H1 (cell line): ENCODE measurements at regions not wholly inside any gene's neighbourhood (a gene's known extent, or its start where the extent isn't known, plus 50 kb on each side); places are given as distances from the start of the nearest gene placed in this dataset.

Source experiments
- CTCF ChIA-PET: fragments of 300-600 bp; sonication (Branson Sonifier 250); formaldehyde crosslinking; loops from one replicate; lab custom pipeline; 2021; ENCODE audit not compliant: partially characterized antibody; lab: Charles Lee
- POLR2A ChIA-PET: fragments of 300-600 bp; sonication (Branson Sonifier 250); formaldehyde crosslinking; loops from one replicate; lab custom pipeline; 2021; ENCODE audit warnings: inconsistent platforms; ENCODE audit not compliant: partially characterized antibody; lab: Charles Lee
- DNase-seq, 2 experiments: peaks; one replicate each; pipeline versions ENCODE4 v3.0.0 to v3.0.0-alpha.2; 2010 to 2022; ENCODE audit warnings: low spot score in 2 of 2, low read depth in 1 of 2, mixed read lengths in 1 of 2
- FAIRE-seq: peaks from 2 replicates; lab custom pipeline; 2011; peaks lifted over from hg19 to GRCh38; lab: Jason Lieb, UNC
- H2AFZ ChIP-seq: 2 replicates; pipeline ENCODE4 v1.8.1; 2012; ENCODE audit warnings: low read length, inconsistent platforms
- H2AK5ac ChIP-seq: 2 replicates; pipeline ENCODE4 v1.6.1; 2013; ENCODE audit warnings: low read depth, low read length
- H2BK120ac ChIP-seq: replicated peaks from 2 replicates; pipeline ENCODE3; 2013; ENCODE audit warnings: low read depth, low read length, inconsistent platforms
- H2BK12ac ChIP-seq: 2 replicates; pipeline ENCODE4 v1.6.1; 2013; ENCODE audit warnings: low read depth, low read length
- H2BK15ac ChIP-seq: 2 replicates; pipeline ENCODE4 v1.6.1; 2013; ENCODE audit warnings: low read length
- H2BK20ac ChIP-seq: 2 replicates; pipeline ENCODE4 v1.6.1; 2013; ENCODE audit warnings: low read length
- H2BK5ac ChIP-seq: 2 replicates; pipeline ENCODE4 v1.6.1; 2013; ENCODE audit warnings: low read depth, low read length
- H3K14ac ChIP-seq: 2 replicates; pipeline ENCODE4 v1.6.1; 2013; ENCODE audit warnings: inconsistent platforms; ENCODE audit not compliant: insufficient read length
- H3K18ac ChIP-seq: 2 replicates; pipeline ENCODE4 v1.6.1; 2013; ENCODE audit warnings: low read length; ENCODE audit errors: extremely low read depth
- H3K23ac ChIP-seq: 2 replicates; pipeline ENCODE4 v1.6.1; 2013; ENCODE audit warnings: inconsistent platforms; ENCODE audit not compliant: insufficient read length
- H3K23me2 ChIP-seq: 2 replicates; pipeline ENCODE4 v1.6.1; 2013; ENCODE audit warnings: low read depth, low read length
- H3K27ac ChIP-seq: 2 replicates; pipeline ENCODE4 v1.6.1; 2011; ENCODE audit warnings: low read depth, low read length, inconsistent platforms
- H3K27me3 ChIP-seq, 4 experiments: replicated peaks in 1 of 4; 1 replicate in 1 of 4; 2 replicates in 3 of 4; pipeline versions ENCODE4 v1.6.1 to v1.8.1; 2011 to 2013; ENCODE audit warnings: low read length in 3 of 4, mild to moderate bottlenecking in 3 of 4, inconsistent platforms in 2 of 4, mixed read lengths in 2 of 4, moderate library complexity in 1 of 4; ENCODE audit not compliant: control insufficient read depth in 3 of 4, insufficient read depth in 3 of 4; ENCODE audit errors: extremely low read depth in 1 of 4
- H3K36me3 ChIP-seq, 4 experiments: 2 replicates each; pipeline versions ENCODE4 v1.6.1 to v1.8.1; 2011 to 2013; ENCODE audit warnings: mild to moderate bottlenecking in 4 of 4, low read length in 3 of 4, moderate library complexity in 2 of 4, control low read depth in 1 of 4, inconsistent platforms in 1 of 4; ENCODE audit not compliant: insufficient read depth in 4 of 4, control insufficient read depth in 2 of 4
- H3K4ac ChIP-seq: replicated peaks from 2 replicates; pipeline ENCODE3; 2013; ENCODE audit warnings: low read length, low read depth, mixed read lengths, inconsistent platforms; ENCODE audit not compliant: insufficient read length
- H3K4me1 ChIP-seq, 4 experiments: replicated peaks in 1 of 4; 1 replicate in 1 of 4; 2 replicates in 3 of 4; pipeline versions ENCODE4 v1.6.1 to v1.8.1; 2011 to 2013; ENCODE audit warnings: low read length in 3 of 4, inconsistent platforms in 2 of 4, mixed read lengths in 1 of 4; ENCODE audit not compliant: insufficient read depth in 4 of 4, control insufficient read depth in 3 of 4
- H3K4me2 ChIP-seq, 2 experiments: 2 replicates each; pipeline versions ENCODE4 v1.6.1 to v1.8.1; 2011 to 2013; ENCODE audit warnings: low read depth in 2 of 2, low read length in 2 of 2, control low read depth in 1 of 2, inconsistent platforms in 1 of 2, mild to moderate bottlenecking in 1 of 2; ENCODE audit not compliant: insufficient read depth in 1 of 2
- H3K4me3 ChIP-seq, 4 experiments: fragments of 200-600, 300-600 bp in 1 of 4; sonication (generic), shearing (Covaris generic), sonication (Bioruptor Twin) in 1 of 4; 2 replicates each; pipeline versions ENCODE4 v1.5.1 to v1.8.1; 2011 to 2016; ENCODE audit warnings: low read length in 4 of 4, low read depth in 3 of 4, control low read depth in 2 of 4, inconsistent platforms in 2 of 4, mild to moderate bottlenecking in 2 of 4, mixed read lengths in 1 of 4, moderate library complexity in 1 of 4; ENCODE audit not compliant: insufficient read depth in 2 of 4; ENCODE audit errors: extremely low read depth in 1 of 4
- H3K56ac ChIP-seq: replicated peaks from 2 replicates; pipeline ENCODE3; 2013; ENCODE audit warnings: low read depth, mild to moderate bottlenecking, mixed read lengths, low read length, inconsistent platforms; ENCODE audit not compliant: insufficient read length
- H3K79me1 ChIP-seq: 2 replicates; pipeline ENCODE4 v1.6.1; 2013; ENCODE audit warnings: low read depth, low read length, control low read depth
- H3K79me2 ChIP-seq, 2 experiments: 2 replicates each; pipeline versions ENCODE4 v1.6.1 to v1.8.1; 2012 to 2013; ENCODE audit warnings: low read length in 2 of 2, mild to moderate bottlenecking in 2 of 2, inconsistent platforms in 1 of 2; ENCODE audit not compliant: insufficient read depth in 2 of 2, control insufficient read depth in 1 of 2
- H3K9ac ChIP-seq, 4 experiments: replicated peaks in 1 of 4; 1 replicate in 1 of 4; 2 replicates in 3 of 4; pipeline versions ENCODE4 v1.6.1 to v1.8.1; 2011 to 2013; ENCODE audit warnings: low read depth in 3 of 4, low read length in 3 of 4, control low read depth in 2 of 4, mild to moderate bottlenecking in 2 of 4, moderate library complexity in 2 of 4, inconsistent platforms in 1 of 4; ENCODE audit errors: extremely low read depth in 1 of 4
- H3K9me3 ChIP-seq, 2 experiments: 2 replicates each; pipeline versions ENCODE4 v1.6.1 to v1.8.1; 2012 to 2013; ENCODE audit warnings: mild to moderate bottlenecking in 2 of 2, moderate library complexity in 2 of 2, control low read depth in 1 of 2, inconsistent platforms in 1 of 2, low read depth in 1 of 2, low read length in 1 of 2, mixed read lengths in 1 of 2; ENCODE audit not compliant: insufficient read depth in 2 of 2
- H4K20me1 ChIP-seq, 2 experiments: replicated peaks in 1 of 2; 2 replicates each; pipeline versions ENCODE3 to v1.8.1; 2011 to 2013; ENCODE audit warnings: inconsistent platforms in 2 of 2, low read length in 2 of 2, mild to moderate bottlenecking in 1 of 2; ENCODE audit not compliant: insufficient read depth in 2 of 2, control insufficient read depth in 1 of 2
- H4K5ac ChIP-seq: 2 replicates; pipeline ENCODE4 v1.6.1; 2013; ENCODE audit warnings: low read length, low read depth, mixed read lengths, inconsistent platforms; ENCODE audit not compliant: insufficient read length
- H4K8ac ChIP-seq: 2 replicates; pipeline ENCODE4 v1.8.0; 2013; ENCODE audit warnings: mild to moderate bottlenecking, moderate library complexity, low read length, inconsistent platforms; ENCODE audit not compliant: insufficient read depth; ENCODE audit errors: extremely low read depth
- H4K91ac ChIP-seq: replicated peaks from 2 replicates; pipeline ENCODE3; 2013; ENCODE audit warnings: low read length, mixed read lengths, inconsistent platforms; ENCODE audit not compliant: insufficient read length
- ASH2L ChIP-seq: fragments of 200-600, 300-600 bp; sonication (generic); IDR thresholded peaks from one replicate; pipeline ENCODE4 v1.7.1; 2017; ENCODE audit warnings: low read length
- BACH1 ChIP-seq: IDR thresholded peaks from 2 replicates; pipeline ENCODE4 v1.6.1; 2012; ENCODE audit warnings: low read length, improper control_type of control experiment
- EP300 ChIP-seq, 2 experiments: IDR thresholded peaks; 1 replicate in 1 of 2; 2 replicates in 1 of 2; pipeline ENCODE4 v1.6.1; 2011 to 2012; ENCODE audit warnings: low read depth in 2 of 2, low read length in 2 of 2, mild to moderate bottlenecking in 2 of 2, borderline replicate concordance in 1 of 2, inconsistent platforms in 1 of 2, moderate library complexity in 1 of 2
- EZH2 ChIP-seq: fragments of 200-600 bp; sonication (generic); IDR thresholded peaks from 2 replicates; pipeline ENCODE4 v1.7.1; 2012; ENCODE audit warnings: low read depth, mild to moderate bottlenecking, moderate library complexity, low read length, inconsistent platforms; ENCODE audit not compliant: severe bottlenecking
- GTF2F1 ChIP-seq: IDR thresholded peaks from 2 replicates; pipeline ENCODE4 v1.6.1; 2012; ENCODE audit warnings: low read depth, low read length, improper control_type of control experiment, borderline replicate concordance
- JUN ChIP-seq: IDR thresholded peaks from 2 replicates; pipeline ENCODE4 v1.6.1; 2011; ENCODE audit warnings: low read depth, mild to moderate bottlenecking, improper control_type of control experiment, low read length
- JUND ChIP-seq: IDR thresholded peaks from 2 replicates; pipeline ENCODE4 v1.6.1; 2011; ENCODE audit warnings: mild to moderate bottlenecking, improper control_type of control experiment, low read length
- MAX ChIP-seq: IDR thresholded peaks from 2 replicates; pipeline ENCODE4 v1.6.1; 2012; ENCODE audit warnings: inconsistent platforms
- POU5F1 ChIP-seq: IDR thresholded peaks from 2 replicates; pipeline ENCODE4 v1.6.1; 2011; ENCODE audit warnings: low read depth, mild to moderate bottlenecking, low read length, moderate library complexity
- SIX5 ChIP-seq: IDR thresholded peaks from 2 replicates; pipeline ENCODE4 v1.6.1; 2011; ENCODE audit warnings: mild to moderate bottlenecking, low read depth, low read length
- TAF1 ChIP-seq: IDR thresholded peaks from 2 replicates; pipeline ENCODE4 v1.6.1; 2011; ENCODE audit warnings: mild to moderate bottlenecking, low read depth, low read length
- TBP ChIP-seq: IDR thresholded peaks from 2 replicates; pipeline ENCODE4 v1.6.1; 2011; ENCODE audit warnings: low read depth, low read length, improper control_type of control experiment
- TCF12 ChIP-seq: IDR thresholded peaks from 2 replicates; pipeline ENCODE4 v1.6.1; 2011; ENCODE audit warnings: low read depth, mild to moderate bottlenecking, low read length
- USF2 ChIP-seq: IDR thresholded peaks from 2 replicates; pipeline ENCODE4 v1.6.1; 2011; ENCODE audit warnings: low read length, improper control_type of control experiment
- YY1 ChIP-seq: IDR thresholded peaks from 2 replicates; pipeline ENCODE4 v1.6.1; 2011; ENCODE audit warnings: low read depth, mild to moderate bottlenecking, low read length
- WGBS, 2 experiments: shearing (Covaris generic) in 1 of 2; methylation state at CpG; one replicate each; pipeline versions ENCODE4 v1.1.6 to v1.1.7; 2013 to 2015; ENCODE audit warnings: low lambda C conversion rate in 2 of 2, mixed read lengths in 2 of 2, inconsistent platforms in 1 of 2, low coverage in 1 of 2, missing lambda C conversion rate in 1 of 2; ENCODE audit not compliant: insufficient replicate concordance in 2 of 2, insufficient coverage in 1 of 2, insufficient read length in 1 of 2; ENCODE audit errors: extremely low coverage in 1 of 2, missing lambda C conversion rate in 1 of 2; 5-methylcytosine and 5-hydroxymethylcytosine counted together

DNA sequence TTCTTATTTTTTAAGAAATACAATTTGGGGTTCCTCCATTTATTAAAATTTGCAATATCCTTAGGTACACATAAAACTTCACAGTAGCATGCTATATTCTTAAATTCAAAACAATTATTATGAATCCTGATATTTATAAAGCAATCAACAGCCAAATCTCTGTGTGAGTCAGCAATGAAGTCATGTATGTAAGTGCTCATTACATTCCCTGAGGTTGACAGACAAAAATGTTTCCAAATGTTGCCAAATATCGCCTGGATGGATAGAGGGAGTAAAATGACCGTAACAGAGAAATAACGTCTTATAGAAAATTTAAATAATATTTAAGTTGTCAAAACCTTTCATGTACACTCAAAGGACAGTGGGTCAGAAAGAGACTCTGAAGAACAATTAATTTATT lies 220.0 kb downstream of the PCDH18 start:
- no peak overlapping the region for H4K5ac ChIP-seq
- no peak overlapping the region for H3K4ac ChIP-seq
- H3K79me2 ChIP-seq: no peaks in the 10 kb centered on the region
- no peak overlapping the region for H3K56ac ChIP-seq
- ChIA-PET POLR2A (interaction anchor here (0.8 kb wide), 1 partner anchor 41 kb away, joined by 3 read pairs; no protein-coding TSS in a partner anchor), CTCF (no interaction called here)
- no peaks in the 10 kb centered on the region for H3K4me1 ChIP-seq
- H4K20me1 ChIP-seq: no peaks in the 10 kb centered on the region
- no peak overlapping the region for H3K23ac ChIP-seq
- H3K27me3 ChIP-seq: no peaks in the 10 kb centered on the region
- FAIRE-seq: no peak
- no peak for DNase-seq
- H3K23me2 ChIP-seq: no peaks in the 10 kb centered on the region
- H3K18ac ChIP-seq: no peak overlapping the region
- no peak overlapping the region for H2AFZ ChIP-seq
- no peak overlapping the region for H2BK5ac ChIP-seq
- no peak overlapping the region for H3K14ac ChIP-seq
- H3K9me3 ChIP-seq: no peaks in the 10 kb centered on the region
- 96% methylated on average over 3 of the region's 3 CpGs; no CpG with 5 or more reads in 1 of the 2 experiments for WGBS, 2 experiments
- no peak overlapping the region for H3K27ac ChIP-seq
- no peaks in the 10 kb centered on the region for H3K79me1 ChIP-seq
- H3K4me2 ChIP-seq: no peak overlapping the region
- no peak overlapping the region for H3K4me3 ChIP-seq
- no peak overlapping the region for H2AK5ac ChIP-seq
- H2BK20ac ChIP-seq: no peak overlapping the region
- H4K91ac ChIP-seq: no peak overlapping the region
- H2BK120ac ChIP-seq: no peak overlapping the region
- no peak overlapping the region for H4K8ac ChIP-seq
- no peak overlapping the region for H3K9ac ChIP-seq
- H2BK15ac ChIP-seq: no peak overlapping the region
- no peak overlapping the region for H2BK12ac ChIP-seq
- no peaks in the 10 kb centered on the region for H3K36me3 ChIP-seq
- no peak for TF ChIP-seq MAX
- no peak for TF ChIP-seq TBP
- TF ChIP-seq USF2: no peak
- TF ChIP-seq EP300 (IDR thresholded peaks at IDR 0.05; ENCODE audit: borderline replicate concordance in 1 of 2, low read depth in 2 of 2, low read length in 2 of 2): no peak
- TF ChIP-seq POU5F1: no peak
- TF ChIP-seq GTF2F1: no peak
- TF ChIP-seq JUND: no peak
- no peak for TF ChIP-seq ASH2L
- TF ChIP-seq BACH1: no peak
- no peak for TF ChIP-seq EZH2
- no peak for TF ChIP-seq SIX5
- TF ChIP-seq YY1: no peak
- no peak for TF ChIP-seq JUN
- no peak for TF ChIP-seq TCF12
- no peak for TF ChIP-seq TAF1
